Adrenal gland (tissue), 9 donors: ENCODE measurements at regions not wholly inside any gene's neighbourhood (a gene's known extent, or its start where the extent isn't known, plus 50 kb on each side); places are given as distances from the start of the nearest gene placed in this dataset.

ENCODE experiments used
- DNase-seq, 7 donors: peaks; one replicate each; pipeline ENCODE4 v3.0.0-alpha.2; 2019 to 2020
- H3K27ac ChIP-seq, 5 donors: fragments of 200-600 bp; sonication (generic) in 4 of 5; 1 replicate in 3 of 5; 2 replicates in 2 of 5; pipeline versions ENCODE4 v1.5.1 to v1.8.0; 2016 to 2020; ENCODE audit warnings: mild to moderate bottlenecking in 1 of 5
- H3K27me3 ChIP-seq: fragments of 200-600 bp; 2 replicates; pipeline ENCODE4 v1.8.0; 2021
- H3K36me3 ChIP-seq, 2 donors: fragments of 200-600 bp; replicated peaks in 1 of 2; 1 replicate in 1 of 2; 2 replicates in 1 of 2; pipeline versions ENCODE4 v1.5.1 to v1.8.0; 2018 to 2022
- H3K4me1 ChIP-seq, 2 donors: fragments of 200-600 bp; replicated peaks in 1 of 2; 1 replicate in 1 of 2; 2 replicates in 1 of 2; pipeline versions ENCODE4 v1.5.1 to v1.8.0; 2018 to 2021
- H3K4me3 ChIP-seq, 4 donors: fragments of 200-600 bp; sonication (generic) in 3 of 4; one replicate each; pipeline ENCODE4 v1.5.1; 2016 to 2018
- H3K9me3 ChIP-seq, 3 donors: fragments of 200-600 bp; sonication (generic) in 1 of 3; replicated peaks in 1 of 3; 1 replicate in 2 of 3; 2 replicates in 1 of 3; pipeline versions ENCODE4 v1.5.1 to v1.8.0; 2016 to 2021
- CTCF ChIP-seq, 6 experiments: fragments of 450-650 bp in 4 of 6; fragments of 200-600 bp in 2 of 6; sonication (generic) in 1 of 6; IDR thresholded peaks; 1 replicate in 5 of 6; 2 replicates in 1 of 6; pipeline versions ENCODE4 v1.5.1 to v1.8.0; 2016 to 2021; ENCODE audit warnings: antibody characterized with exemption in 6 of 6, mild to moderate bottlenecking in 2 of 6, moderate library complexity in 1 of 6
- POLR2A ChIP-seq, 2 donors: fragments of 450-650 bp; IDR thresholded peaks; one replicate each; pipeline ENCODE4 v1.6.1; 2017; ENCODE audit warnings: antibody characterized with exemption in 2 of 2, mild to moderate bottlenecking in 2 of 2, moderate library complexity in 1 of 2
- WGBS, 4 donors: extraction: QIAGEN DNeasy Blood & Tissue Kit in 2 of 4; methylation state at CpG; one replicate each; pipeline versions ENCODE4 v1.1.5 to v1.1.7; 2013 to 2017; 5-methylcytosine and 5-hydroxymethylcytosine counted together
- intact Hi-C, 2 donors: fragments of 100-400 bp; cut with DNase I; formaldehyde crosslinking; loops; one replicate each; pipeline versions ENCODE4 v1.14.1 to v1.15.0; 2022 to 2023
- donor health status: healthy with polysubstance abuse.
- donor health status: Bipolar disorder and iron deficiency.
- donor health status: DM: yes; HTN: yes; CAD: no.
- donor health status: DM: no; HTN: no; CAD: no.
- donor health status: DM: no; HTN: no; CAD: no.

GRCh38 chr1:184860535-184860934 is 105.9 kb upstream of the EDEM3 start:
- intact Hi-C loops, result no loop called here
- H3K27ac ChIP-seq, result no peak overlapping the region

GRCh38 chr1:184859381-184860105 is 104.9 kb upstream of the EDEM3 start:
- no peak overlapping the region for H3K4me3 ChIP-seq
- TF ChIP-seq POLR2A (IDR thresholded peaks at IDR 0.05), result no peak
- TF ChIP-seq CTCF (IDR thresholded peaks at IDR 0.05), result no peak
- intact Hi-C loops, result no loop called here
- no peaks in the 10 kb centered on the region for H3K36me3 ChIP-seq
- no peaks in the 10 kb centered on the region for H3K9me3 ChIP-seq
- H3K27me3 ChIP-seq, result no peaks in the 10 kb centered on the region
- WGBS, 4 donors, result 89 to 96% (median 92%) methylated on average over 5 of the region's 5 CpGs
- H3K27ac ChIP-seq, result no peak overlapping the region
- DNase-seq, result no peak
- no peaks in the 10 kb centered on the region for H3K4me1 ChIP-seq

More at GRCh38 chr1:184860535-184860934, 105.9 kb upstream of the EDEM3 start:
- TF ChIP-seq POLR2A (IDR thresholded peaks at IDR 0.05) (no peak), CTCF (IDR thresholded peaks at IDR 0.05) (no peak)
- Histone ChIP-seq H3K4me1 (no peaks in the 10 kb centered on the region), H3K36me3 (no peaks in the 10 kb centered on the region), H3K27me3 (no peaks in the 10 kb centered on the region), H3K9me3 (no peaks in the 10 kb centered on the region), H3K4me3 (no peak overlapping the region)
- DNase-seq, result no peak

- WGBS, 4 donors, result 36 to 48% (median 39%) methylated on average over 3 of the region's 3 CpGs
- H3K9me3 ChIP-seq, result no peaks in the 10 kb centered on the region
- no peak overlapping the region for H3K27ac ChIP-seq
- H3K27me3 ChIP-seq, result no peaks in the 10 kb centered on the region
- TF ChIP-seq POLR2A (IDR thresholded peaks at IDR 0.05) (no peak), CTCF (IDR thresholded peaks at IDR 0.05) (no peak)
- intact Hi-C loops, result no loop called here
- no peak for DNase-seq
- H3K4me1 ChIP-seq, result no peaks in the 10 kb centered on the region
- no peaks in the 10 kb centered on the region for H3K36me3 ChIP-seq
- H3K4me3 ChIP-seq, result no peak overlapping the region
Measured at GRCh38 chr1:184858288-184858687, 103.6 kb upstream of the EDEM3 start.

- Histone ChIP-seq H3K27ac (no peak overlapping the region), H3K9me3 (no peaks in the 10 kb centered on the region), H3K36me3 (no peaks in the 10 kb centered on the region), H3K4me3 (no peak overlapping the region), H3K27me3 (no peaks in the 10 kb centered on the region), H3K4me1 (no peaks in the 10 kb centered on the region)
- no peak for TF ChIP-seq CTCF (IDR thresholded peaks at IDR 0.05)
- intact Hi-C loops, result no loop called here
- 61 to 78% (median 78%) methylated on average over 1 of the region's 1 CpG for WGBS, 4 donors
- DNase-seq, result no peak
Measured at GRCh38 chr1:184854496-184855140, 100.0 kb upstream of the EDEM3 start.
